HEK293 (cell line): ENCODE measurements at regions not wholly inside any gene's neighbourhood (a gene's known extent, or its start where the extent isn't known, plus 50 kb on each side); places are given as distances from the start of the nearest gene placed in this dataset.

Source experiments
- CTCF ChIA-PET: fragments of 350-600 bp; formaldehyde crosslinking; extraction: SDS; loops from one replicate; lab custom pipeline; 2021; ENCODE audit warnings: antibody characterized with exemption; lab: Yijun Ruan, JAX
- POLR2A ChIA-PET: fragments of 300-600 bp; formaldehyde crosslinking; extraction: SDS; loops from one replicate; lab custom pipeline; 2020; ENCODE audit warnings: antibody characterized with exemption, inconsistent platforms; lab: Yijun Ruan, JAX
- H3K27ac ChIP-seq: fragments of 200-500 bp; sonication (Bioruptor generic); 2 replicates; pipeline ENCODE4 v1.5.1; 2014; ENCODE audit warnings: low read depth, low read length, control low read depth, inconsistent platforms; ENCODE audit errors: extremely low read depth
- H3K36me3 ChIP-seq, 2 experiments: fragments of 200-500 bp in 1 of 2; sonication (Bioruptor generic) in 1 of 2; 1 replicate in 1 of 2; 2 replicates in 1 of 2; pipeline ENCODE4 v1.5.1; 2014 to 2017; ENCODE audit warnings: inconsistent platforms in 2 of 2, low read length in 2 of 2; ENCODE audit not compliant: control insufficient read depth in 2 of 2, insufficient read depth in 1 of 2
- H3K4me1 ChIP-seq: fragments of 200-500 bp; sonication (Bioruptor generic); 2 replicates; pipeline ENCODE4 v1.5.1; 2014; ENCODE audit warnings: mild to moderate bottlenecking, low read length, inconsistent platforms; ENCODE audit not compliant: control insufficient read depth, insufficient read depth
- H3K4me3 ChIP-seq: 2 replicates; pipeline ENCODE4 v1.5.1; 2011; ENCODE audit warnings: low read depth, mild to moderate bottlenecking, control low read depth, low read length, moderate library complexity
- H3K9me3 ChIP-seq: fragments of 200-500 bp; sonication (Bioruptor generic); 2 replicates; pipeline ENCODE4 v1.5.1; 2014; ENCODE audit warnings: low read depth, low read length, inconsistent platforms; ENCODE audit not compliant: control insufficient read depth, insufficient read depth
- GLI2 ChIP-seq: fragments of 450-650 bp; formaldehyde crosslinking; IDR thresholded peaks from 2 replicates; pipeline ENCODE4; 2017; ENCODE audit warnings: missing biosample characterization, missing genetic modification characterization, low read depth, borderline replicate concordance
- MYNN ChIP-seq: fragments of 450-650 bp; formaldehyde crosslinking; IDR thresholded peaks from 2 replicates; pipeline ENCODE4 v1.5.1; 2016; ENCODE audit warnings: missing biosample characterization, missing genetic modification characterization, borderline replicate concordance
- RBAK ChIP-seq: fragments of 450-650 bp; formaldehyde crosslinking; IDR thresholded peaks from 2 replicates; pipeline ENCODE4 v1.5.1; 2016; ENCODE audit warnings: missing biosample characterization, missing genetic modification characterization
- YY2 ChIP-seq: fragments of 450-650 bp; formaldehyde crosslinking; IDR thresholded peaks from 2 replicates; pipeline ENCODE4 v1.5.1; 2016; ENCODE audit warnings: missing biosample characterization, missing genetic modification characterization
- ZBTB17 ChIP-seq: fragments of 450-650 bp; formaldehyde crosslinking; IDR thresholded peaks from 2 replicates; pipeline ENCODE4 v1.5.1; 2016; ENCODE audit warnings: missing biosample characterization, missing genetic modification characterization
- ZNF221 ChIP-seq: fragments of 450-650 bp; formaldehyde crosslinking; IDR thresholded peaks from 2 replicates; pipeline ENCODE4 v1.5.1; 2017; ENCODE audit warnings: missing biosample characterization, missing genetic modification characterization, borderline replicate concordance
- ZNF23 ChIP-seq: fragments of 450-650 bp; formaldehyde crosslinking; IDR thresholded peaks from 2 replicates; pipeline ENCODE4 v1.5.1; 2016; ENCODE audit warnings: missing biosample characterization, missing genetic modification characterization, borderline replicate concordance
- ZNF239 ChIP-seq: fragments of 450-650 bp; formaldehyde crosslinking; IDR thresholded peaks from 2 replicates; pipeline ENCODE4 v1.5.1; 2016; ENCODE audit warnings: missing biosample characterization, missing genetic modification characterization
- ZNF518A ChIP-seq: fragments of 450-650 bp; formaldehyde crosslinking; conservative IDR thresholded peaks from 2 replicates; pipeline ENCODE4 v1.5.1; 2016; ENCODE audit warnings: low read depth, missing biosample characterization, missing genetic modification characterization
- ZNF626 ChIP-seq: fragments of 450-650 bp; sonication (Bioruptor Pico); formaldehyde crosslinking; IDR thresholded peaks from 2 replicates; pipeline ENCODE4 v1.5.1; 2018; ENCODE audit warnings: missing biosample characterization, missing genetic modification characterization, inconsistent platforms
- ZNF639 ChIP-seq: fragments of 450-650 bp; formaldehyde crosslinking; IDR thresholded peaks from 2 replicates; pipeline ENCODE4 v1.5.1; 2016; ENCODE audit warnings: missing biosample characterization, missing genetic modification characterization
- ZNF704 ChIP-seq: fragments of 450-650 bp; formaldehyde crosslinking; IDR thresholded peaks from 2 replicates; pipeline ENCODE4 v1.5.1; 2016; ENCODE audit warnings: missing biosample characterization, missing genetic modification characterization
- ZNF785 ChIP-seq: fragments of 450-650 bp; formaldehyde crosslinking; IDR thresholded peaks from 2 replicates; pipeline ENCODE4 v1.5.1; 2016; ENCODE audit warnings: missing biosample characterization, missing genetic modification characterization
- ZSCAN16 ChIP-seq: fragments of 450-650 bp; formaldehyde crosslinking; IDR thresholded peaks from 2 replicates; pipeline ENCODE4 v1.5.1; 2016; ENCODE audit warnings: missing biosample characterization, missing genetic modification characterization

GRCh38 chr5:72010430-72010829 is 96.8 kb upstream of the MAP1B start:
- Histone ChIP-seq H3K36me3 (no peaks in the 10 kb centered on the region), H3K4me3 (no peak overlapping the region), H3K4me1 (no peaks in the 10 kb centered on the region), H3K9me3 (no peaks in the 10 kb centered on the region), H3K27ac (no peak overlapping the region)
- ChIA-PET POLR2A (no interaction called here), CTCF (no interaction called here)
- TF ChIP-seq ZNF626 (tag by site-specific recombination) (no peak), ZBTB17 (no peak), MYNN (tag by site-specific recombination) (no peak), ZNF639 (no peak), ZNF785 (tag by site-specific recombination) (no peak), ZNF221 (tag by site-specific recombination) (no peak), ZNF518A (tag by site-specific recombination) (no peak), ZNF23 (tag by site-specific recombination) (no peak), ZNF704 (tag by site-specific recombination) (no peak), ZNF239 (no peak)

- H3K36me3 ChIP-seq = no peaks in the 10 kb centered on the region
- TF ChIP-seq YY2 = no peak
- no peak for TF ChIP-seq GLI2 (tag by site-specific recombination)
- no peak for TF ChIP-seq ZSCAN16 (tag by site-specific recombination)
- no peak for TF ChIP-seq RBAK
- no peak for TF ChIP-seq ZNF704 (tag by site-specific recombination)
- TF ChIP-seq, all 188 proteins: peak for 0
- Histone ChIP-seq H3K9me3 (no peaks in the 10 kb centered on the region), H3K27ac (no peak overlapping the region), H3K4me3 (no peak overlapping the region), H3K4me1 (no peaks in the 10 kb centered on the region)
- POLR2A ChIA-PET = no interaction called here
- CTCF ChIA-PET = interaction anchor here (0.6 to 1.2 kb wide), 3 partner anchors 10 to 228 kb away, joined by 3 to 4 read pairs (median 3); no protein-coding TSS in a partner anchor
Measured at GRCh38 chr5:72012906-72013305, 94.4 kb upstream of the MAP1B start.
